GM12801 (cell line): ENCODE measurements at regions not wholly inside any gene's neighbourhood (a gene's known extent, or its start where the extent isn't known, plus 50 kb on each side); places are given as distances from the start of the nearest gene placed in this dataset.

Experiments
- CTCF ChIP-seq: IDR thresholded peaks from one replicate; pipeline ENCODE4 v1.5.1; 2011; ENCODE audit warnings: control low read depth; ENCODE audit not compliant: insufficient read length; ENCODE audit errors: extremely low read depth

DNA sequence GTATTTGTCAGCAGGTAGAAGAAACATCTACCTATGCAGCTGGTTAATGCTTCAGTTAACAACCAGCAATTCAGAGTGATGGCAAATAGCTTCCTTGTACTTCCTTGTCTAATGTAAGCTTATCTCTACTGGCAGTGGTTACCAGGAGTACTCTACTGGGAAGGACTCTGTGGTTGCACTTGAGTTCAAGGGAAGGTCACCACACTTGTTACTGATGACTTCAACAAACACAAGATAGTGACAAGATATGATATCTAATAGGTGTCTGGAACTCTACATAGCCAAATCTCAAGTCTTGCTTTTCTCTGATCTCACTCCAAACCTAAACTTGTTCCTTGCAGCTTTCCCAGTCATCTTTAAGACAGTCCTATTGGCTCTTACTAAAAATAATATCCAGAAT lies 1644.9 kb upstream of the TENM3 start:
- TF ChIP-seq CTCF: no peak

DNA sequence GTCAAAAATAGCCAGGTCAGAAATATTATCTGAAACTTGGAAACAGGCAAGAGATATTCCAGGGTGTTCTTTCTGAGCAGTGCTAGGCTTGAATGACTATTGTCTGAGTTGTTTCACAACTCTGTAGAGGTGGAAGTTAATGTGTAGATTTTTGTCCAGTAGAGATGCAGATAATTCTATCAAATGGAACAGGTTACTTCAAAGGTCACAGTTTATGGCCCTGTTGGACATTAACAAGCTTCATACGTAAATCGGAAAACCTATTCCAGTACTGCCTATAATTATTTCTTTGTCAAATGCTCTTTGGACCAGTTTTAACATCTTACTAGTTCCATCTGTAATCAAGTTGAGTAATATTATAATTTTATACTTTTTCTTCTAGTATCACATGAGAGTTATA lies 1639.4 kb upstream of the TENM3 start:
- TF ChIP-seq CTCF: no peak

DNA sequence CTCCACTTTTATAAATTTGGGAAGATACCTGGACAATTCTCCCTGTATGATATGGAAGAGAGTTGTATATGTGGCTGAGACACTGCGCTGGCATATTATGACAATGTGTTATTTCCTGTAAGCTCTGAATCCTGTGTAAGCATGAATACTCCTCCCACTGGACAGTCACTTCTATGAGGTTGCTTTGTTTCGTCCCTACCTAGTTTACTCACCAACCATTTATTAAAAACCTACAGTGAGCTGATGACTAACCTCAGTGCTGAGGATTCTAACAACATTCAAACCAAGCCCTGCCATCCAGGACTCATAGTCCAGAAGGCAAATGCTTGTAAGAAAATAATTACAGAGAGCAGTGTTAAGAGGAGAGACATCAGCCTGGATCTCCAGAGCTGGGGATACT lies 1632.9 kb upstream of the TENM3 start:
- no peak for TF ChIP-seq CTCF

GRCh38 chr4:180615746-180616145 lies 1627.5 kb upstream of the TENM3 start:
- no peak for TF ChIP-seq CTCF

- no peak for TF ChIP-seq CTCF
Observed at GRCh38 chr4:180617196-180617595, 1626.0 kb upstream of the TENM3 start.

DNA sequence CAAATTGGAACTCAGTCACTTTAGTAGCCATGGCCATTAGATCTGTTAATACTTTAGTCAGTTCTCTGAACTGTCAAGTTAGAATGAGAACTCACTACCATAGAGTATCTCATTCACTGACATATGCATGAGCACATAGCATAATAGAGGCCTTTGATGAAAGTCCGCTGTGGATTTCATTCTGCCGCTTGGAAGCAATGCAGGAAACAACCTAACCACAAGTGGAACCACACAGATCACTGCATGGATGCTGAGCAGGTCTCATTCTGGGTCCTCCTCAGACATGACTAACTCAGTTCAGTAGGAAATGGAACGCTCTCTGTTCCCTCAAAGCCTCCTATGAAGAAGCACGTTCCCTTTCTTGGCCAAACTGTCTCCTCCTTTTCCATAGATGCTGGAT lies 1624.8 kb upstream of the TENM3 start:
- TF ChIP-seq CTCF: no peak

- no peak for TF ChIP-seq CTCF
Observed at GRCh38 chr4:180619440-180619839, 1623.8 kb upstream of the TENM3 start.

DNA sequence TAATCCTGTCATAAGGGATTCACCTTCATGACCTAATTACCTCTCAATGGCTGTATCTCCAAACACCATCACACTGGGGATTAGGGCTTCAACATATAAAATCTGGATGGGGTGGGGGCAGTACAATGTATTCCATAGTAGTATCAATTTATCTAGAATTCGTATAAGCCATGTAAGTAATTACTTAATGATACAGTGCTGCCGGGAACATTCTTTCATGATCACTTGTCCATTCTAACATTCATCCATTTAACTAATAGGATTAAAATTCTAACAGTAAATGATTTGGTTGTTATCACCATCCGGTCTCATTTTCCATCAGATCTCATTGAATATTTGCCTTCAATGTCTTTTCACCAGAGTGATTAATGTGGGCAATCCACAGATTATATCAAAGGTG lies 1620.9 kb upstream of the TENM3 start:
- TF ChIP-seq CTCF: no peak
